HepG2 (cell line): ENCODE measurements at regions not wholly inside any gene's neighbourhood (a gene's known extent, or its start where the extent isn't known, plus 50 kb on each side); places are given as distances from the start of the nearest gene placed in this dataset.

ENCODE experiments used
- ATAC-seq: fragments of 200-7000 bp; cut with Tn5 transposase; 3 replicates; pipeline ENCODE4 v1.9.1; 2020; ENCODE audit warnings: mild to moderate bottlenecking, moderate library complexity
- BruUV-seq: library from RNA; stranded (reverse); fragments of 400-500 nt; replicated peaks from 2 replicates; lab custom pipeline; 2021; lab: Mats Ljungman, UMichigan
- CTCF ChIA-PET: fragments of 300-600 bp; formaldehyde crosslinking; extraction: SDS; loops from one replicate; lab custom pipeline; 2021; ENCODE audit warnings: low total read pairs, inconsistent platforms, low intra/inter-chr PET ratio; lab: Yijun Ruan, JAX
- POLR2A ChIA-PET: fragments of 350-600 bp; sonication (Branson Sonifier 250); formaldehyde crosslinking; loops from one replicate; lab custom pipeline; 2020; ENCODE audit warnings: antibody characterized with exemption, inconsistent platforms; lab: Yijun Ruan, JAX
- DNase-seq: peaks from one replicate; pipeline ENCODE4 v3.0.0-alpha.2; 2015; ENCODE audit warnings: low spot score
- FAIRE-seq: peaks from 3 replicates; lab custom pipeline; 2011; peaks lifted over from hg19 to GRCh38; lab: Jason Lieb, UNC
- H2AFZ ChIP-seq: one replicate; pipeline ENCODE4 v1.6.1; 2011; ENCODE audit warnings: low read length, inconsistent platforms
- H3K27ac ChIP-seq: fragments of 300-600 bp; 3 replicates; pipeline ENCODE4 v1.8.0; 2011; ENCODE audit warnings: mixed run types, mild to moderate bottlenecking, mixed read lengths, low read length, inconsistent platforms; ENCODE audit not compliant: insufficient read depth; ENCODE audit errors: extremely low read length
- H3K27me3 ChIP-seq, 2 experiments: fragments of 200-600 bp in 1 of 2; 2 replicates in 1 of 2; 3 replicates in 1 of 2; pipeline versions ENCODE4 v1.6.0 to v1.8.0; 2011; ENCODE audit warnings: low read length in 2 of 2, mild to moderate bottlenecking in 2 of 2, moderate library complexity in 2 of 2, inconsistent platforms in 1 of 2; ENCODE audit not compliant: insufficient read depth in 2 of 2, control insufficient read depth in 1 of 2
- H3K36me3 ChIP-seq, 2 experiments: fragments of 200-600 bp in 1 of 2; replicated peaks in 1 of 2; 2 replicates in 1 of 2; 3 replicates in 1 of 2; pipeline versions ENCODE4 v1.5.1 to v1.8.0; 2011; ENCODE audit warnings: low read length in 2 of 2, inconsistent platforms in 1 of 2; ENCODE audit not compliant: insufficient read depth in 2 of 2, control insufficient read depth in 1 of 2
- H3K4me1 ChIP-seq: 2 replicates; pipeline ENCODE4 v1.5.1; 2012; ENCODE audit warnings: low read length, inconsistent platforms; ENCODE audit not compliant: insufficient read depth
- H3K4me2 ChIP-seq: 2 replicates; pipeline ENCODE4 v1.6.0; 2011; ENCODE audit warnings: low read depth, low read length, inconsistent platforms
- H3K4me3 ChIP-seq, 3 experiments: fragments of 200-600 bp in 1 of 3; sonication (generic), shearing (Covaris generic) in 1 of 3; replicated peaks in 1 of 3; 2 replicates each; pipeline ENCODE4 v1.5.1; 2011 to 2016; ENCODE audit warnings: low read length in 3 of 3, inconsistent platforms in 2 of 3, low read depth in 2 of 3, mild to moderate bottlenecking in 2 of 3, control low read depth in 1 of 3, mixed read lengths in 1 of 3; ENCODE audit not compliant: insufficient read depth in 1 of 3
- H3K79me2 ChIP-seq: one replicate; pipeline ENCODE4 v1.6.1; 2011; ENCODE audit warnings: low read length, inconsistent platforms; ENCODE audit not compliant: insufficient read depth
- H3K9ac ChIP-seq: 2 replicates; pipeline ENCODE4 v1.6.0; 2011; ENCODE audit warnings: mild to moderate bottlenecking, low read depth, low read length, inconsistent platforms; ENCODE audit not compliant: insufficient read depth
- H3K9me3 ChIP-seq: 2 replicates; pipeline ENCODE4 v1.5.1; 2012; ENCODE audit warnings: mild to moderate bottlenecking, low read length
- H4K20me1 ChIP-seq: 2 replicates; pipeline ENCODE4 v1.6.0; 2011; ENCODE audit warnings: inconsistent platforms, mild to moderate bottlenecking, low read length, moderate library complexity; ENCODE audit not compliant: insufficient read depth
- HNF4G ChIP-seq, 2 experiments: sonication (generic) in 1 of 2; formaldehyde crosslinking in 1 of 2; IDR thresholded peaks; 2 replicates each; pipeline versions ENCODE4 v1.4.0 to v1.6.1; 2011 to 2020; ENCODE audit warnings: borderline replicate concordance in 2 of 2, low read depth in 2 of 2, mild to moderate bottlenecking in 2 of 2, low read length in 1 of 2, missing genetic modification reagents in 1 of 2, moderate library complexity in 1 of 2
- ISX ChIP-seq: sonication (generic); formaldehyde crosslinking; conservative IDR thresholded peaks from 2 replicates; pipeline ENCODE4 v1.5.0; 2020; ENCODE audit warnings: missing genetic modification reagents
- NR2F2 ChIP-seq: IDR thresholded peaks from 2 replicates; pipeline ENCODE4 v1.6.1; 2012; ENCODE audit warnings: low read depth, inconsistent platforms, borderline replicate concordance
- SIX4 ChIP-seq: sonication (generic); formaldehyde crosslinking; IDR thresholded peaks from 2 replicates; pipeline ENCODE4 v1.4.0; 2020; ENCODE audit warnings: missing genetic modification reagents
- ZNF678 ChIP-seq: sonication (generic); formaldehyde crosslinking; IDR thresholded peaks from 2 replicates; pipeline ENCODE4 v1.4.0; 2020; ENCODE audit warnings: mild to moderate bottlenecking, missing genetic modification reagents
- WGBS: methylation state at CpG from one replicate; pipeline ENCODE4 v1.1.6; 2017; ENCODE audit warnings: low lambda C conversion rate; 5-methylcytosine and 5-hydroxymethylcytosine counted together
- in situ Hi-C: cut with HindIII; loops from 2 replicates; pipeline ENCODE4 v1.10.0; 2017; ENCODE audit warnings: low pct_unique_long_range_greater_than_20kb; ENCODE audit not compliant: extremely low pct_ligation_motif_present
- intact Hi-C: fragments of 100-400 bp; cut with micrococcal nuclease; formaldehyde crosslinking; loops from one replicate; pipeline ENCODE4 v1.10.0; 2022; ENCODE audit not compliant: unreplicated experiment
- TF ChIP-seq, protein P1 (sequence below): sonication (generic); formaldehyde crosslinking; IDR thresholded peaks from 2 replicates; pipeline ENCODE4 v1.4.0; 2020; ENCODE audit warnings: missing genetic modification reagents, low read depth, mild to moderate bottlenecking, borderline replicate concordance
- TF ChIP-seq, protein P2 (sequence below), 2 experiments: IDR thresholded peaks; 2 replicates each; pipeline ENCODE4 v1.6.1; 2011 to 2012; ENCODE audit warnings: low read length in 2 of 2, borderline replicate concordance in 1 of 2, low read depth in 1 of 2, mild to moderate bottlenecking in 1 of 2, moderate library complexity in 1 of 2
- TF ChIP-seq, protein P3 (sequence below): sonication (generic); formaldehyde crosslinking; IDR thresholded peaks from 2 replicates; pipeline ENCODE4 v1.5.0; 2020; ENCODE audit warnings: mild to moderate bottlenecking, missing genetic modification reagents, borderline replicate concordance

DNA sequence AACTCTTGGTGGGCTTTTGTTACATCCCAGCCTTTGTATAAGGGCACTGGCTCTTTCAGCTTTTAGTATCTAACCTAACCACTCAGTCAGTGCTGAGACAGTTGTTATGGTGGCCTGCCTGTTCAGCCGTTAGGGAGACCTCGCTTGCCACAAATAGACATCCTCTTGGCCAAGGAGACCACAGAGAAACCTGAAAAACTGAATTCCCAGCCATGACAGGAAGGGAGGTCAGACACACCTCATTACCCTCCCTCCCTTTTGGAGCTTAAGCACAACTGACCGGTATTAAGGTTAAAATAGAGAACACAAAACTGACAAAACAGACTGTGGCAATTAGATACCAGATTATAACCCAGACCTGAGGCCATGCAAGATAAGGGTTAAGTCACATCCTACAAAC lies 1639.3 kb downstream of the RPA4 start:
- no peak overlapping the region for H2AFZ ChIP-seq
- CTCF ChIA-PET, result no interaction called here
- H3K4me2 ChIP-seq, result no peak overlapping the region
- BruUV-seq, result no TSS peak
- intact Hi-C loops, result no loop called here
- in situ Hi-C loops, result no loop called here
- no peaks in the 10 kb centered on the region for H3K36me3 ChIP-seq
- POLR2A ChIA-PET, result no interaction called here
- DNase-seq (no peak), ATAC-seq (no peak), FAIRE-seq (no peak)
- WGBS, result 0% methylated on average over 1 of the region's 3 CpGs
- no peaks in the 10 kb centered on the region for H4K20me1 ChIP-seq
- H3K4me3 ChIP-seq, result no peak overlapping the region
- no peak overlapping the region for H3K9ac ChIP-seq
- TF ChIP-seq NR2F2 (no peak), SIX4 (no peak), ZNF678 (CRISPR knock-in tag) (no peak), ISX (no peak), HNF4G (IDR thresholded peaks at IDR 0.05; ENCODE audit: borderline replicate concordance, low read depth, low read length) (no peak), HNF4G (CRISPR knock-in tag; IDR thresholded peaks at IDR 0.05; ENCODE audit: borderline replicate concordance, low read depth) (no peak)
- TF ChIP-seq, protein P1, sequence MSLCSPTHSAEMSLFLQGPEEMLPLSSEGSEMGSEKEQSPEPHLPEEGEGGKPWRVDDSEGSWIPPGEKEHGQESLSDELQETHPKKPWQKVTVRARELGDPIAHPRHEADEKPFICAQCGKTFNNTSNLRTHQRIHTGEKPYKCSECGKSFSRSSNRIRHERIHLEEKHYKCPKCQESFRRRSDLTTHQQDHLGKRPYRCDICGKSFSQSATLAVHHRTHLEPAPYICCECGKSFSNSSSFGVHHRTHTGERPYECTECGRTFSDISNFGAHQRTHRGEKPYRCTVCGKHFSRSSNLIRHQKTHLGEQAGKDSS, result no peak
- TF ChIP-seq, protein P2, sequence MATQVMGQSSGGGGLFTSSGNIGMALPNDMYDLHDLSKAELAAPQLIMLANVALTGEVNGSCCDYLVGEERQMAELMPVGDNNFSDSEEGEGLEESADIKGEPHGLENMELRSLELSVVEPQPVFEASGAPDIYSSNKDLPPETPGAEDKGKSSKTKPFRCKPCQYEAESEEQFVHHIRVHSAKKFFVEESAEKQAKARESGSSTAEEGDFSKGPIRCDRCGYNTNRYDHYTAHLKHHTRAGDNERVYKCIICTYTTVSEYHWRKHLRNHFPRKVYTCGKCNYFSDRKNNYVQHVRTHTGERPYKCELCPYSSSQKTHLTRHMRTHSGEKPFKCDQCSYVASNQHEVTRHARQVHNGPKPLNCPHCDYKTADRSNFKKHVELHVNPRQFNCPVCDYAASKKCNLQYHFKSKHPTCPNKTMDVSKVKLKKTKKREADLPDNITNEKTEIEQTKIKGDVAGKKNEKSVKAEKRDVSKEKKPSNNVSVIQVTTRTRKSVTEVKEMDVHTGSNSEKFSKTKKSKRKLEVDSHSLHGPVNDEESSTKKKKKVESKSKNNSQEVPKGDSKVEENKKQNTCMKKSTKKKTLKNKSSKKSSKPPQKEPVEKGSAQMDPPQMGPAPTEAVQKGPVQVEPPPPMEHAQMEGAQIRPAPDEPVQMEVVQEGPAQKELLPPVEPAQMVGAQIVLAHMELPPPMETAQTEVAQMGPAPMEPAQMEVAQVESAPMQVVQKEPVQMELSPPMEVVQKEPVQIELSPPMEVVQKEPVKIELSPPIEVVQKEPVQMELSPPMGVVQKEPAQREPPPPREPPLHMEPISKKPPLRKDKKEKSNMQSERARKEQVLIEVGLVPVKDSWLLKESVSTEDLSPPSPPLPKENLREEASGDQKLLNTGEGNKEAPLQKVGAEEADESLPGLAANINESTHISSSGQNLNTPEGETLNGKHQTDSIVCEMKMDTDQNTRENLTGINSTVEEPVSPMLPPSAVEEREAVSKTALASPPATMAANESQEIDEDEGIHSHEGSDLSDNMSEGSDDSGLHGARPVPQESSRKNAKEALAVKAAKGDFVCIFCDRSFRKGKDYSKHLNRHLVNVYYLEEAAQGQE (IDR thresholded peaks at IDR 0.05; ENCODE audit: borderline replicate concordance in 1 of 2, low read depth in 1 of 2, low read length in 2 of 2), result no peak
- TF ChIP-seq, protein P3, sequence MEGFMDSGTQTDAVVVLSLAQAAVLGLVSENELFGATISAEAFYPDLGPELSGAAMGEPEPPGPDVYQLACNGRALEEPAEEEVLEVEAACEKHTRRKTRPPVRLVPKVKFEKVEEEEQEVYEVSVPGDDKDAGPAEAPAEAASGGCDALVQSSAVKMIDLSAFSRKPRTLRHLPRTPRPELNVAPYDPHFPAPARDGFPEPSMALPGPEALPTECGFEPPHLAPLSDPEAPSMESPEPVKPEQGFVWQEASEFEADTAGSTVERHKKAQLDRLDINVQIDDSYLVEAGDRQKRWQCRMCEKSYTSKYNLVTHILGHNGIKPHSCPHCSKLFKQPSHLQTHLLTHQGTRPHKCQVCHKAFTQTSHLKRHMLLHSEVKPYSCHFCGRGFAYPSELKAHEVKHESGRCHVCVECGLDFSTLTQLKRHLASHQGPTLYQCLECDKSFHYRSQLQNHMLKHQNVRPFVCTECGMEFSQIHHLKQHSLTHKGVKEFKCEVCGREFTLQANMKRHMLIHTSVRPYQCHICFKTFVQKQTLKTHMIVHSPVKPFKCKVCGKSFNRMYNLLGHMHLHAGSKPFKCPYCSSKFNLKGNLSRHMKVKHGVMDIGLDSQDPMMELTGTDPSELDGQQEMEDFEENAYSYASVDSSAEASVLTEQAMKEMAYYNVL, result no peak
- H3K27ac ChIP-seq, result no peak overlapping the region
- no peaks in the 10 kb centered on the region for H3K79me2 ChIP-seq
- H3K9me3 ChIP-seq, result no peaks in the 10 kb centered on the region
- H3K27me3 ChIP-seq, result no peaks in the 10 kb centered on the region
- no peaks in the 10 kb centered on the region for H3K4me1 ChIP-seq
